Skeletal muscle cell (primary cell): ENCODE measurements at regions not wholly inside any gene's neighbourhood (a gene's known extent, or its start where the extent isn't known, plus 50 kb on each side); places are given as distances from the start of the nearest gene placed in this dataset.
A peak's percentile ranks its signal among the peaks of the same experiment; 100 is the strongest.

ENCODE experiments used
- DNase-seq: peaks from one replicate; pipeline ENCODE4 v3.0.0-alpha.2; 2010; ENCODE audit warnings: low read depth
- H3K4me3 ChIP-seq: 2 replicates; pipeline ENCODE4 v1.5.1; 2011; ENCODE audit warnings: low read depth, mild to moderate bottlenecking, control low read depth, low read length, moderate library complexity

DNA sequence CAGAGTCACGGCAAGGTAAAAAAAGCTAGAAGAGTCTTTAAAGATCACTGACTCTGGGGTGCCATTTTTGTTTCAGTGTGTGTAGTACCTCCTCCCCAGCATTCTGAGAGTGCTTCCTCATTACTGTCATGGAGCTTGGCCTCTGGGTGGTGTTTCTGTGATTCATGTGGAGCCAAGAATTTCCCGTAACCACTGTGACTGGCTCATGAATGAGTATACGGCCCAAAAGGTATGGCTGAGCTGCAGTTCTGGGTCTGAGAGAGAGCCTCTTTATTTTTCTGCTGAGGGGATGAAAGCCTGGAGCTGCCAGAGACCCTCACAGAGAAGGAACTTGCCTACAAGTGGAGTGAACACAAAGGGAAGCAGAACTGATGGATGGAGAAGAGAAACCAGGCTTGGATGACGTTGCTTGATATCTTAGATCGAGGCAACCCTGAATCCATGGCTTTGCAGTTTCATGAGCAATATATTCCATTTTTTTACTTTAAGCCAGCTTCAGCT lies 85.6 kb downstream of the PTTG1 start:
- no peak overlapping the region for H3K4me3 ChIP-seq
- DNase-seq, result no peak

GRCh38 chr5:160508780-160509361 lies 87.2 kb downstream of the PTTG1 start:
- peak; percentile 47 for DNase-seq

DNA sequence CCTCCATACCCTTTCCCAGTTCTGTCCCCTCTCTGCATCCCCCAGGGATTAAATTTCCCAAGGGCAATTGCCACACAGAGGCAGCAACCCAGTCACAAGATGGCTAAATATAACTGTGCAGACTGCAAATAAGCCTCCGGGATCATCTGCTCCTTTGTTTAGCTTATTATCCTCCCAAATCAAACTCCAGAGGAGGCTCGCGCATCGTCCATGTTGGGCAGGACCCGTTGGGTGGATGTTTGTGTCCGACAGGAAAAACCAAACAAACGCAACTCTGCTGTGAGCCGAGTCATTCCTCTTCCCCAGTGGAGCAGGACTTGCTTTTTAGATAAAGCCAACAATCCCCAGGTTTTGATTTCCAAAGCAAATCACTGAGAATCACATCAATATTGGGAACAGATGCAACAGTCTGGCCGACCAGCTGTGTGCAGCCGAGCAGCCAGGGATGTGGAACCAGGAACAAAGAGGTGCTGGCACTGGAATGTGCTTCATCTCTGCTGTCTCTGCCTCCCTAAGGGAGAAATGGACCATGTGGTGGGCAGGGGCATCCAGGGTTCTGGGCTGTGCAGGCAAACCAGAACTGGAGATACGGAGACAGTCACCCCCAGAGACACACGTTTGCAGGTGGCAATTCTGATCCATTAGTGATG lies 89.8 kb downstream of the PTTG1 start:
- DNase-seq, result no peak
- H3K4me3 ChIP-seq, result no peak overlapping the region

More at GRCh38 chr5:160508780-160509361, 87.2 kb downstream of the PTTG1 start:
- H3K4me3 ChIP-seq, result no peak overlapping the region
